ENCODE measurements at regions not wholly inside any gene's neighbourhood (a gene's known extent, or its start where the extent isn't known, plus 50 kb on each side); places are given as distances from the start of the nearest gene placed in this dataset.

DNA sequence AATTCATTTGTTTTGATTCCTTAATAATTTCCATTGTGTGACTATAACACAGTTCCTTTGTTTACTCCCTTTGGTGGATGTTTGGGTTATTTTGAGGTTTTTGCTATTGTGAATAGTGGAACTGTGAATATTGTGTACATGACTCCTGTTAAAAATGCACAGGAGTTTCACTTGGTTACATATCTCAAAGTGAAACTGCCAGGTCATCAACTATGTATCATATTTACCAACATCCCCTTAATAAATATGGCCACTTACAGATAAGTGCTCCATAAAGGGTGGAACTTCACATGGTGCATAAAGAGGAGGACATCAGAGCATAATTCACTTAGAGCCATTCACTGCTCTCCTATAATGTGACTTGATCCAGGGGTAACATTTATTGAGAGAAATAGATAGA is 328.9 kb downstream of the SEC23A start:
- H3K9ac ChIP-seq (ENCODE audit: low read length) = no peak overlapping the region
- H3K4me1 ChIP-seq (ENCODE audit: control insufficient read depth, insufficient read depth, low read length) = no peaks in the 10 kb centered on the region
- no peaks in the 10 kb centered on the region for H3K36me3 ChIP-seq (ENCODE audit: control insufficient read depth, insufficient read depth, low read length)
- no peak overlapping the region for H3K4me3 ChIP-seq (ENCODE audit: low read depth, low read length)
- no peaks in the 10 kb centered on the region for H3K9me3 ChIP-seq (ENCODE audit: control insufficient read depth, insufficient read depth, low read depth, low read length)
- no peak overlapping the region for H3K27ac ChIP-seq (ENCODE audit: low read depth, low read length)
- no peaks in the 10 kb centered on the region for H3K27me3 ChIP-seq (ENCODE audit: control insufficient read depth, insufficient read depth, low read length)

GRCh38 chr14:38770251-38770650 is 332.8 kb downstream of the SEC23A start:
- H3K9me3 ChIP-seq (ENCODE audit: control insufficient read depth, insufficient read depth, low read depth, low read length) = no peaks in the 10 kb centered on the region
- no peak overlapping the region for H3K27ac ChIP-seq (ENCODE audit: low read depth, low read length)
- H3K4me3 ChIP-seq (ENCODE audit: low read depth, low read length) = no peak overlapping the region
- H3K36me3 ChIP-seq (ENCODE audit: control insufficient read depth, insufficient read depth, low read length) = no peaks in the 10 kb centered on the region
- no peak overlapping the region for H3K9ac ChIP-seq (ENCODE audit: low read length)
- H3K27me3 ChIP-seq (ENCODE audit: control insufficient read depth, insufficient read depth, low read length) = no peaks in the 10 kb centered on the region
- no peaks in the 10 kb centered on the region for H3K4me1 ChIP-seq (ENCODE audit: control insufficient read depth, insufficient read depth, low read length)

- Histone ChIP-seq H3K27me3 (ENCODE audit: control insufficient read depth, insufficient read depth, low read length) (no peaks in the 10 kb centered on the region), H3K36me3 (ENCODE audit: control insufficient read depth, insufficient read depth, low read length) (no peaks in the 10 kb centered on the region), H3K4me1 (ENCODE audit: control insufficient read depth, insufficient read depth, low read length) (no peaks in the 10 kb centered on the region)
Observed at GRCh38 chr14:38762845-38763244, 340.2 kb downstream of the SEC23A start.

GRCh38 chr14:38762426-38762825 is 340.6 kb downstream of the SEC23A start:
- Histone ChIP-seq H3K9ac (ENCODE audit: low read length) (no peak overlapping the region), H3K27ac (ENCODE audit: low read depth, low read length) (no peak overlapping the region), H3K4me1 (ENCODE audit: control insufficient read depth, insufficient read depth, low read length) (no peaks in the 10 kb centered on the region)

More at GRCh38 chr14:38762845-38763244, 340.2 kb downstream of the SEC23A start:
- Histone ChIP-seq H3K27ac (ENCODE audit: low read depth, low read length) (no peak overlapping the region), H3K9me3 (ENCODE audit: control insufficient read depth, insufficient read depth, low read depth, low read length) (peaks cover 10% of the 10 kb centered on the region), H3K4me3 (ENCODE audit: low read depth, low read length) (no peak overlapping the region), H3K9ac (ENCODE audit: low read length) (no peak overlapping the region)

DNA sequence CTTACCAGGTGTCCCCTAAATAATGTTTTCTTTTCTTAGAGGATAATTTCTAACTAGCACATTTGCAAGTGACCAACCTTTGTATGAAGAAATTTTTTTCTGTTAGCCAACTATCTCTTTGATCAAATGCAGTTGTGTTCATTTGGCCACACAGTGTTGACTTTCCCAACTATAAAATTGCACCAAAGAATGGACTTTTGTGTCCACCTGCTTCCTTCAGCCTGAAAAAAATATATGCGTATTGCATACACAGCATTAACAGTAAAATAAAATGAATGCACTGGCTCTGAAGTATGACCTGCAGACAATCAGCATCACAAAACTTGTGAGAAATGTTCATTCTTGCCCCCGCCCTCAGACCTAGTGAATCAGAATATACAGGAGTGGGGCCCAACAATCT is 342.0 kb downstream of the SEC23A start:
- Histone ChIP-seq H3K27ac (ENCODE audit: low read depth, low read length) (no peak overlapping the region), H3K9me3 (ENCODE audit: control insufficient read depth, insufficient read depth, low read depth, low read length) (peaks cover 10% of the 10 kb centered on the region), H3K27me3 (ENCODE audit: control insufficient read depth, insufficient read depth, low read length) (no peaks in the 10 kb centered on the region), H3K4me1 (ENCODE audit: control insufficient read depth, insufficient read depth, low read length) (no peaks in the 10 kb centered on the region), H3K36me3 (ENCODE audit: control insufficient read depth, insufficient read depth, low read length) (no peaks in the 10 kb centered on the region), H3K9ac (ENCODE audit: low read length) (no peak overlapping the region), H3K4me3 (ENCODE audit: low read depth, low read length) (no peak overlapping the region)

More at GRCh38 chr14:38762426-38762825, 340.6 kb downstream of the SEC23A start:
- no peaks in the 10 kb centered on the region for H3K36me3 ChIP-seq (ENCODE audit: control insufficient read depth, insufficient read depth, low read length)
- no peak overlapping the region for H3K4me3 ChIP-seq (ENCODE audit: low read depth, low read length)
- H3K9me3 ChIP-seq (ENCODE audit: control insufficient read depth, insufficient read depth, low read depth, low read length) = peaks cover 10% of the 10 kb centered on the region
- H3K27me3 ChIP-seq (ENCODE audit: control insufficient read depth, insufficient read depth, low read length) = no peaks in the 10 kb centered on the region

- no peak overlapping the region for H3K27ac ChIP-seq (ENCODE audit: low read depth, low read length)
- H3K4me1 ChIP-seq (ENCODE audit: control insufficient read depth, insufficient read depth, low read length) = peaks cover 5% of the 10 kb centered on the region; the same call in 1 of the 2 replicates
- H3K9me3 ChIP-seq (ENCODE audit: control insufficient read depth, insufficient read depth, low read depth, low read length) = peaks cover 3% of the 10 kb centered on the region; the same call in 1 of the 2 replicates
- no peak overlapping the region for H3K4me3 ChIP-seq (ENCODE audit: low read depth, low read length)
- no peak overlapping the region for H3K9ac ChIP-seq (ENCODE audit: low read length)
- H3K36me3 ChIP-seq (ENCODE audit: control insufficient read depth, insufficient read depth, low read length) = no peaks in the 10 kb centered on the region
- H3K27me3 ChIP-seq (ENCODE audit: control insufficient read depth, insufficient read depth, low read length) = no peaks in the 10 kb centered on the region
Observed at GRCh38 chr14:38758661-38759060, 344.4 kb downstream of the SEC23A start.

DNA sequence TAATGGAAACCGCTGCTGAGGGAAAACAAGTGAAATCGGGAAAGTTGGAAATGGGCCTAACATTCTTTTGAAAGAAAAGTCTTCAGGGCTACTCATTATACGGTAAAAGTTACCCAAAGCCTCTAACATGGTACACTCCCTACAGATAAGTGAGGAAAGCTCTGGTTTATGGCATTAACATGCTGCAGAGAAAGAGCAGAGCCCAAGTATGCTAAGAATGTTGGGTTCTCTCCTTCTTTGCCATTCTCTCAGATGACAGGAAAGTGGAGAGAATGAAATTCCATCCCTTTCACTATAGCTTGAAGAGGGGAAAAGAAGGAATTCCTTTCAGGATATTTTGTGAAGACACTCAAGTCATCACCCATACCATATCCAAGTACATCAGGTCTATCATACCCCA is 348.0 kb downstream of the SEC23A start:
- Histone ChIP-seq H3K9ac (ENCODE audit: low read length) (no peak overlapping the region), H3K4me3 (ENCODE audit: low read depth, low read length) (no peak overlapping the region), H3K27me3 (ENCODE audit: control insufficient read depth, insufficient read depth, low read length) (no peaks in the 10 kb centered on the region), H3K9me3 (ENCODE audit: control insufficient read depth, insufficient read depth, low read depth, low read length) (no peaks in the 10 kb centered on the region), H3K36me3 (ENCODE audit: control insufficient read depth, insufficient read depth, low read length) (no peaks in the 10 kb centered on the region), H3K4me1 (ENCODE audit: control insufficient read depth, insufficient read depth, low read length) (peaks cover 5% of the 10 kb centered on the region; the same call in 1 of the 2 replicates), H3K27ac (ENCODE audit: low read depth, low read length) (no peak overlapping the region)

GRCh38 chr14:38752750-38753149 is 350.3 kb downstream of the SEC23A start:
- no peak overlapping the region for H3K9ac ChIP-seq (ENCODE audit: low read length)
- no peaks in the 10 kb centered on the region for H3K36me3 ChIP-seq (ENCODE audit: control insufficient read depth, insufficient read depth, low read length)
- H3K27ac ChIP-seq (ENCODE audit: low read depth, low read length) = no peak overlapping the region

DNA sequence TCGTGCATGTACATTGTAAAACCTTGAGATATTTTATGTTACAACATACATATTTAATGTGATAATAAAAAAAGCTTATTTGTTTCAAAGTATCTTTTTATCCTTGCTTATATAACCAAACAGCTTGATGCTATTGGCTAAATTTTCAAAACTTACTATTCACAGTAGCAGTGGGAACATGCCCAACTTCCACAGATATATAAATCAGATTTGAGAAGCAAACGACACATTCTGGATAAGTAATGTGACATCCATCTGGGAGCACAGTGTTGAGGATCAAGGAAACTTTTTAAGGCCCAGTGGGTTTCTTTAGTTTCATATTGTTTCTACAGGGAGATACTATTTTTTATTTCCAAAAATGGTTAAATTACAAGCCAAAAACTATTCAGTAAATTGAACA is 350.7 kb downstream of the SEC23A start:
- H3K4me1 ChIP-seq (ENCODE audit: control insufficient read depth, insufficient read depth, low read length) = peaks cover 5% of the 10 kb centered on the region; the same call in 1 of the 2 replicates
- H3K4me3 ChIP-seq (ENCODE audit: low read depth, low read length) = no peak overlapping the region
- H3K27me3 ChIP-seq (ENCODE audit: control insufficient read depth, insufficient read depth, low read length) = no peaks in the 10 kb centered on the region
- H3K9me3 ChIP-seq (ENCODE audit: control insufficient read depth, insufficient read depth, low read depth, low read length) = no peaks in the 10 kb centered on the region
- no peaks in the 10 kb centered on the region for H3K36me3 ChIP-seq (ENCODE audit: control insufficient read depth, insufficient read depth, low read length)
- no peak overlapping the region for H3K9ac ChIP-seq (ENCODE audit: low read length)
- no peak overlapping the region for H3K27ac ChIP-seq (ENCODE audit: low read depth, low read length)

More at GRCh38 chr14:38752750-38753149, 350.3 kb downstream of the SEC23A start:
- H3K27me3 ChIP-seq (ENCODE audit: control insufficient read depth, insufficient read depth, low read length) = no peaks in the 10 kb centered on the region
- H3K4me1 ChIP-seq (ENCODE audit: control insufficient read depth, insufficient read depth, low read length) = peaks cover 5% of the 10 kb centered on the region; the same call in 1 of the 2 replicates
- no peak overlapping the region for H3K4me3 ChIP-seq (ENCODE audit: low read depth, low read length)
- H3K9me3 ChIP-seq (ENCODE audit: control insufficient read depth, insufficient read depth, low read depth, low read length) = no peaks in the 10 kb centered on the region

- H3K9me3 ChIP-seq (ENCODE audit: control insufficient read depth, insufficient read depth, low read depth, low read length) = no peaks in the 10 kb centered on the region
- no peak overlapping the region for H3K9ac ChIP-seq (ENCODE audit: low read length)
- H3K27ac ChIP-seq (ENCODE audit: low read depth, low read length) = no peak overlapping the region
- H3K36me3 ChIP-seq (ENCODE audit: control insufficient read depth, insufficient read depth, low read length) = no peaks in the 10 kb centered on the region
- H3K4me1 ChIP-seq (ENCODE audit: control insufficient read depth, insufficient read depth, low read length) = peaks cover 5% of the 10 kb centered on the region; the same call in 1 of the 2 replicates
- H3K27me3 ChIP-seq (ENCODE audit: control insufficient read depth, insufficient read depth, low read length) = no peaks in the 10 kb centered on the region
- H3K4me3 ChIP-seq (ENCODE audit: low read depth, low read length) = no peak overlapping the region
Observed at GRCh38 chr14:38751459-38751858, 351.6 kb downstream of the SEC23A start.

DNA sequence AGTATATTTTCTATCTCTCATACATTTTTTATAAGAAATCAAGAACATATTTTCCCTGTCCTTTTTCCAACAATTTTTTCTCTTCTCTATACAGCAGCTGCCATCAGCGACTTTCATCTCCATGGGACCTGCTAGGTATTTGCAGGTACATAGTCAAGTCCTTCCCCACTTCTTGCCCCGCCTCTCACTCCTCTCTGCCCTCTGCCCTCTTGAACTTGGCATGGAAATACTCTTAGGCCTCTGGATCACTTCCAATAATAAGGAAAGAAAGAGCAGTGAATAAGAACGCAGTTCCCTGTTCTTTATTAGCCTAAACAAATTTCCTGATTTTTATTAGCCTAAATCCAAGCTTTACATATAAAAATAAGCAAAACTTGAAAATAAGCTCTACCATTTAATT is 353.1 kb downstream of the SEC23A start:
- Histone ChIP-seq H3K4me3 (ENCODE audit: low read depth, low read length) (no peak overlapping the region), H3K36me3 (ENCODE audit: control insufficient read depth, insufficient read depth, low read length) (no peaks in the 10 kb centered on the region), H3K27ac (ENCODE audit: low read depth, low read length) (no peak overlapping the region), H3K4me1 (ENCODE audit: control insufficient read depth, insufficient read depth, low read length) (peaks cover 4% of the 10 kb centered on the region; the same call in 1 of the 2 replicates), H3K9ac (ENCODE audit: low read length) (no peak overlapping the region), H3K27me3 (ENCODE audit: control insufficient read depth, insufficient read depth, low read length) (no peaks in the 10 kb centered on the region), H3K9me3 (ENCODE audit: control insufficient read depth, insufficient read depth, low read depth, low read length) (no peaks in the 10 kb centered on the region)

GRCh38 chr14:38745861-38746260 is 357.2 kb downstream of the SEC23A start:
- no peak overlapping the region for H3K9ac ChIP-seq (ENCODE audit: low read length)
- H3K9me3 ChIP-seq (ENCODE audit: control insufficient read depth, insufficient read depth, low read depth, low read length) = no peaks in the 10 kb centered on the region
- no peaks in the 10 kb centered on the region for H3K4me1 ChIP-seq (ENCODE audit: control insufficient read depth, insufficient read depth, low read length)

More at GRCh38 chr14:38745861-38746260, 357.2 kb downstream of the SEC23A start:
- Histone ChIP-seq H3K27me3 (ENCODE audit: control insufficient read depth, insufficient read depth, low read length) (no peaks in the 10 kb centered on the region), H3K27ac (ENCODE audit: low read depth, low read length) (no peak overlapping the region), H3K4me3 (ENCODE audit: low read depth, low read length) (no peak overlapping the region), H3K36me3 (ENCODE audit: control insufficient read depth, insufficient read depth, low read length) (no peaks in the 10 kb centered on the region)

Measured in HUES6 (cell line).